Thoracic aorta (tissue), 2 donors: ENCODE measurements at regions not wholly inside any gene's neighbourhood (a gene's known extent, or its start where the extent isn't known, plus 50 kb on each side); places are given as distances from the start of the nearest gene placed in this dataset.

Experiments used
- ATAC-seq: fragments of 150-250 bp; one replicate; pipeline ENCODE4 v1.8.0; 2017; ENCODE audit warnings: low read depth; ENCODE audit not compliant: insufficient number of reproducible peaks, low FRiP score
- DNase-seq: peaks from one replicate; pipeline ENCODE4 v3.0.0-alpha.2; 2020; ENCODE audit warnings: low spot score
- H3K27ac ChIP-seq, 2 donors: fragments of 200-600 bp; sonication (generic); 1 replicate in 1 of 2; 2 replicates in 1 of 2; pipeline ENCODE4 v1.5.1; 2016; ENCODE audit warnings: mild to moderate bottlenecking in 2 of 2, moderate library complexity in 2 of 2
- H3K27me3 ChIP-seq: fragments of 200-600 bp; sonication (generic); replicated peaks from 2 replicates; pipeline ENCODE4 v1.6.0; 2016; ENCODE audit warnings: mild to moderate bottlenecking; ENCODE audit not compliant: insufficient read depth
- H3K36me3 ChIP-seq: fragments of 200-600 bp; sonication (generic); one replicate; pipeline ENCODE4 v1.5.1; 2016
- H3K4me1 ChIP-seq, 2 donors: fragments of 200-600 bp; sonication (generic); 1 replicate in 1 of 2; 2 replicates in 1 of 2; pipeline versions ENCODE4 v1.5.1 to v1.6.0; 2016; ENCODE audit warnings: low read depth in 2 of 2, mild to moderate bottlenecking in 1 of 2; ENCODE audit not compliant: control insufficient read depth in 1 of 2
- H3K4me3 ChIP-seq: fragments of 200-600 bp; sonication (generic); 2 replicates; pipeline ENCODE4 v1.5.1; 2016; ENCODE audit warnings: mild to moderate bottlenecking
- H3K9me3 ChIP-seq: fragments of 200-600 bp; sonication (generic); 2 replicates; pipeline ENCODE4 v1.5.1; 2016
- CTCF ChIP-seq: fragments of 200-600 bp; sonication (generic); IDR thresholded peaks from one replicate; pipeline ENCODE4 v1.5.1; 2019; ENCODE audit warnings: antibody characterized with exemption

- TF ChIP-seq CTCF, result no peak
- Histone ChIP-seq H3K4me1 (no peaks in the 10 kb centered on the region), H3K27ac (no peak overlapping the region), H3K4me3 (no peak overlapping the region), H3K27me3 (no peaks in the 10 kb centered on the region), H3K9me3 (no peaks in the 10 kb centered on the region), H3K36me3 (no peaks in the 10 kb centered on the region)
- no peak for DNase-seq
- no peak for ATAC-seq
Measured at GRCh38 chr6:16078064-16078463, 50.8 kb upstream of the MYLIP start.

GRCh38 chr6:16069671-16070070 is 59.2 kb upstream of the MYLIP start:
- ATAC-seq (no peak), DNase-seq (no peak)
- Histone ChIP-seq H3K27ac (no peak overlapping the region), H3K4me1 (peaks cover 0 to 4% of the 10 kb centered on the region in 2 donors), H3K27me3 (no peaks in the 10 kb centered on the region), H3K9me3 (no peaks in the 10 kb centered on the region), H3K36me3 (no peaks in the 10 kb centered on the region), H3K4me3 (no peak overlapping the region)
- no peak for TF ChIP-seq CTCF

GRCh38 chr6:16069222-16069621 is 59.7 kb upstream of the MYLIP start:
- Histone ChIP-seq H3K4me1 (peaks cover 0 to 4% of the 10 kb centered on the region in 2 donors), H3K36me3 (no peaks in the 10 kb centered on the region), H3K27ac (no peak overlapping the region), H3K9me3 (no peaks in the 10 kb centered on the region), H3K27me3 (no peaks in the 10 kb centered on the region), H3K4me3 (no peak overlapping the region)
- TF ChIP-seq CTCF, result no peak
- no peak for DNase-seq
- no peak for ATAC-seq

- H3K4me3 ChIP-seq, result no peak overlapping the region
- H3K4me1 ChIP-seq, result peaks cover 0 to 4% of the 10 kb centered on the region in 2 donors
- no peak for ATAC-seq
- no peak for DNase-seq
- no peak for TF ChIP-seq CTCF
- H3K27me3 ChIP-seq, result no peaks in the 10 kb centered on the region
- H3K36me3 ChIP-seq, result no peaks in the 10 kb centered on the region
- H3K27ac ChIP-seq, result no peak overlapping the region
- H3K9me3 ChIP-seq, result no peaks in the 10 kb centered on the region
Measured at GRCh38 chr6:16067568-16067967, 61.3 kb upstream of the MYLIP start.

- H3K4me3 ChIP-seq, result no peak overlapping the region
- no peak overlapping the region for H3K27ac ChIP-seq
- ATAC-seq (no peak), DNase-seq (no peak)
- no peaks in the 10 kb centered on the region for H3K36me3 ChIP-seq
- H3K4me1 ChIP-seq, result peaks cover 0 to under 1% of the 10 kb centered on the region in 2 donors
- no peaks in the 10 kb centered on the region for H3K9me3 ChIP-seq
- no peak for TF ChIP-seq CTCF
- no peaks in the 10 kb centered on the region for H3K27me3 ChIP-seq
Measured at GRCh38 chr6:16064671-16065072, 64.2 kb upstream of the MYLIP start.
